T-helper 17 cell (primary cell): ENCODE measurements at regions not wholly inside any gene's neighbourhood (a gene's known extent, or its start where the extent isn't known, plus 50 kb on each side); places are given as distances from the start of the nearest gene placed in this dataset.

ENCODE experiments used
- ATAC-seq: fragments of 150-1000 bp; cut with Tn5 transposase; 2 replicates; pipeline ENCODE4 v1.10.0; 2021; ENCODE audit warnings: mild to moderate bottlenecking, moderate library complexity
- DNase-seq, 3 donors: peaks; one replicate each; pipeline versions ENCODE4 v3.0.0 to v3.0.0-alpha.2; 2020 to 2021
- H3K9me3 ChIP-seq: one replicate; pipeline ENCODE4 v1.7.0; 2013; ENCODE audit warnings: low read length, mild to moderate bottlenecking; ENCODE audit not compliant: control insufficient read depth, poor library complexity, severe bottlenecking
- H3K27ac Mint-ChIP-seq: one replicate; pipeline ENCODE4 v1.8.0; 2022; ENCODE audit warnings: mild to moderate bottlenecking, moderate library complexity, mixed read lengths
- H3K27me3 Mint-ChIP-seq: one replicate; pipeline ENCODE4 v1.8.0; 2022; ENCODE audit warnings: mixed read lengths
- H3K36me3 Mint-ChIP-seq: one replicate; pipeline ENCODE4 v1.8.0; 2022; ENCODE audit warnings: low read depth, mixed read lengths
- H3K4me1 Mint-ChIP-seq: one replicate; pipeline ENCODE4 v1.8.0; 2022; ENCODE audit warnings: mild to moderate bottlenecking, mixed read lengths
- H3K4me3 Mint-ChIP-seq: one replicate; pipeline ENCODE4 v1.8.0; 2022; ENCODE audit warnings: mild to moderate bottlenecking, moderate library complexity, mixed read lengths

GRCh38 chr10:124232686-124233545, 139.5 kb upstream of the CHST15 start:
- Mint-ChIP-seq H3K4me3 (no peak overlapping the region), H3K27me3 (no peaks in the 10 kb centered on the region), H3K36me3 (no peaks in the 10 kb centered on the region), H3K27ac (no peak overlapping the region), H3K4me1 (no peaks in the 10 kb centered on the region)
- DNase-seq (no peak), ATAC-seq (no peak)
- H3K9me3 ChIP-seq, result no peaks in the 10 kb centered on the region

GRCh38 chr10:124231168-124232155, 138.1 kb upstream of the CHST15 start:
- Mint-ChIP-seq H3K27ac (peak overlapping the region; percentile 91), H3K27me3 (no peaks in the 10 kb centered on the region), H3K36me3 (no peaks in the 10 kb centered on the region), H3K4me1 (peaks cover 3% of the 10 kb centered on the region), H3K4me3 (peak overlapping the region; percentile 79)
- ATAC-seq, result peak; percentile 72
- H3K9me3 ChIP-seq, result no peaks in the 10 kb centered on the region
- peak in 2 of 3 donors; percentile 18 to 36 for DNase-seq

DNA sequence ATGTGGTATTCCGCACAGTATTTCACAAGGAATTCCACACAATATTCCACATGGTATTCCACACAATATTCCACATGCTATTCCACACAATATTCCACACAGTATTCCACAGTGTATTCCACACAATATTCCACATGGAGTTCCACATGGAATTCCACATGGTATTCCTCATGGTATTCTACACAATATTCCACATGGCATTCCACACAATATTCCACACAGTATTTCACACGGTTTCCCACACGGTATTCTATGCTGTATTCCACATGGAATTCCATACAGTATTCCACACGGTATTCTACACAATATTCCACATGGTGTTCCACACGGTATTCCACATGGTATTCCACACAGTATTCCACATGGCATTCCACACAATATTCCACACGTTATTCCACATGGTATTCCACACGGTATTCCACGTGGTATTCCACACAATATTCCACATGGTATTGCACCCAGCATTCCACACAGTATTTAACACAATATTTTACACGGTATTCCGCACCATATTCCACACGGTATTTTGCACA, 137.3 kb upstream of the CHST15 start:
- no peak for ATAC-seq
- Mint-ChIP-seq H3K27ac (peak overlapping the region; percentile 91), H3K4me1 (peaks cover 3% of the 10 kb centered on the region), H3K27me3 (no peaks in the 10 kb centered on the region), H3K36me3 (no peaks in the 10 kb centered on the region), H3K4me3 (peak overlapping the region; percentile 79)
- H3K9me3 ChIP-seq, result no peaks in the 10 kb centered on the region
- DNase-seq, result no peak

- ATAC-seq (no peak), DNase-seq (no peak)
- no peaks in the 10 kb centered on the region for H3K36me3 Mint-ChIP-seq
- H3K4me1 Mint-ChIP-seq, result peaks cover 3% of the 10 kb centered on the region
- H3K9me3 ChIP-seq, result no peaks in the 10 kb centered on the region
- peak overlapping the region; percentile 79 for H3K4me3 Mint-ChIP-seq
- peak overlapping the region; percentile 91 for H3K27ac Mint-ChIP-seq
- no peaks in the 10 kb centered on the region for H3K27me3 Mint-ChIP-seq
Measured at GRCh38 chr10:124229989-124230634, 136.7 kb upstream of the CHST15 start.

DNA sequence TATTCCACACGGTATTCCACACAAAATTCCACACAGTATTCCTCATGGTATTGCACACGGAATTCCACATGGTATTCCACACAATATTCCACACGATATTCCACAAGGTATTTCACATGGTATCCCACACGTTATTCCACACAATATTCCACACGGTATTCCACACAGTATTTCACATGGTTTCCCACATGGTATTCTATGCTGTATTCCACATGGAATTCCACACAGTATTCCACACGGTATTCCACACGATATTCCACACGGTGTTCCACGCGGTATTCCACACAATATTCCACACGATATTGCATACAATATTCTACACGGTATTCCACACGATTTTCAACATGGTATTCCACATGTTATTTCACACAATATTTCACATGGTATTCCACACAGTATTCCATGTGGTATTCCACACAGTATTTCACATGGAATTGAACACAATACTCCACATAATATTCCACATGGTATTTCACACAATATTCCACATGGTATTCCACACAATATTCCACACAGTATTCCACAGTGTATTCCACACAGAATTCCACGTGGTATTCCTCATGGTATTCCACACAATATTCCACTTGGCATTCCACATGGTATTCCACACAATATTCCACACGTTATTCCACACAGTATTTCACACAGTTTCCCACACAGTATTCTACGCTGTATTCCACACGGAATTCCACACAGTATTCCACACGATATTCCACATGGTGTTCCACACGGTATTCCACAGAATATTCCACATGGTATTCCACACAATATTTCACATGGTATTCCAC, 136.0 kb upstream of the CHST15 start:
- no peaks in the 10 kb centered on the region for H3K36me3 Mint-ChIP-seq
- DNase-seq (no peak), ATAC-seq (no peak)
- H3K4me1 Mint-ChIP-seq, result peaks cover 3% of the 10 kb centered on the region
- H3K27me3 Mint-ChIP-seq, result no peaks in the 10 kb centered on the region
- no peaks in the 10 kb centered on the region for H3K9me3 ChIP-seq
- H3K4me3 Mint-ChIP-seq, result peak overlapping the region; percentile 79
- peak overlapping the region; percentile 91 for H3K27ac Mint-ChIP-seq

- Mint-ChIP-seq H3K27me3 (no peaks in the 10 kb centered on the region), H3K4me1 (peaks cover 3% of the 10 kb centered on the region), H3K4me3 (peak overlapping the region; percentile 73), H3K36me3 (no peaks in the 10 kb centered on the region), H3K27ac (peak overlapping the region; percentile 91)
- ATAC-seq, result no peak
- H3K9me3 ChIP-seq, result no peaks in the 10 kb centered on the region
- DNase-seq, result no peak
Measured at GRCh38 chr10:124228471-124228870, 135.1 kb upstream of the CHST15 start.

DNA sequence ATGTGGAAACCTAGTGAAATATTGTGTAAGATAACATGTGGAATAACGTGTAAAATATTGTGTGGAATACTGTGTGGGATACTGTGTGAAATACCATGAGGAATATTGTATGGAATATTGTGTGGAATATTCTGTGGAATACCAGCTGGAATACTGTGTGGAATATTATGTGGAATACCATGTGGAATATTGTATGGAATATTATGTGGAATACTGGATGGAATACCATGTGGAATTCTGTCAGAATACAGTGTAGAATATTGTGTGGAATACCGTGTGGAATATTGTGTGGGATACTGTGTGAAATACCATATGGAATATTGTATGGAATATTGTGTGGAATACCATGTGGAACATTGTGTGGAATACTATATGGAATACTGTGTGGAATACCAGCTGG, 134.6 kb upstream of the CHST15 start:
- H3K4me1 Mint-ChIP-seq, result peaks cover 3% of the 10 kb centered on the region
- H3K9me3 ChIP-seq, result no peaks in the 10 kb centered on the region
- DNase-seq (no peak), ATAC-seq (no peak)
- no peaks in the 10 kb centered on the region for H3K27me3 Mint-ChIP-seq
- no peaks in the 10 kb centered on the region for H3K36me3 Mint-ChIP-seq
- H3K27ac Mint-ChIP-seq, result peak overlapping the region; percentile 91
- peak overlapping the region; percentile 73 for H3K4me3 Mint-ChIP-seq

GRCh38 chr10:124227055-124227975, 133.9 kb upstream of the CHST15 start:
- Mint-ChIP-seq H3K27me3 (peaks cover 2% of the 10 kb centered on the region), H3K36me3 (no peaks in the 10 kb centered on the region), H3K4me1 (peaks cover 3% of the 10 kb centered on the region), H3K27ac (peak overlapping the region; percentile 91), H3K4me3 (peak overlapping the region; percentile 73)
- H3K9me3 ChIP-seq, result no peaks in the 10 kb centered on the region
- DNase-seq (no peak), ATAC-seq (no peak)

GRCh38 chr10:124226271-124227054, 133.1 kb upstream of the CHST15 start:
- ATAC-seq (no peak), DNase-seq (no peak)
- H3K9me3 ChIP-seq, result no peaks in the 10 kb centered on the region
- Mint-ChIP-seq H3K27ac (peak overlapping the region; percentile 91), H3K36me3 (no peaks in the 10 kb centered on the region), H3K4me3 (peak overlapping the region; percentile 73), H3K27me3 (peaks cover 7% of the 10 kb centered on the region), H3K4me1 (peaks cover 6% of the 10 kb centered on the region)

DNA sequence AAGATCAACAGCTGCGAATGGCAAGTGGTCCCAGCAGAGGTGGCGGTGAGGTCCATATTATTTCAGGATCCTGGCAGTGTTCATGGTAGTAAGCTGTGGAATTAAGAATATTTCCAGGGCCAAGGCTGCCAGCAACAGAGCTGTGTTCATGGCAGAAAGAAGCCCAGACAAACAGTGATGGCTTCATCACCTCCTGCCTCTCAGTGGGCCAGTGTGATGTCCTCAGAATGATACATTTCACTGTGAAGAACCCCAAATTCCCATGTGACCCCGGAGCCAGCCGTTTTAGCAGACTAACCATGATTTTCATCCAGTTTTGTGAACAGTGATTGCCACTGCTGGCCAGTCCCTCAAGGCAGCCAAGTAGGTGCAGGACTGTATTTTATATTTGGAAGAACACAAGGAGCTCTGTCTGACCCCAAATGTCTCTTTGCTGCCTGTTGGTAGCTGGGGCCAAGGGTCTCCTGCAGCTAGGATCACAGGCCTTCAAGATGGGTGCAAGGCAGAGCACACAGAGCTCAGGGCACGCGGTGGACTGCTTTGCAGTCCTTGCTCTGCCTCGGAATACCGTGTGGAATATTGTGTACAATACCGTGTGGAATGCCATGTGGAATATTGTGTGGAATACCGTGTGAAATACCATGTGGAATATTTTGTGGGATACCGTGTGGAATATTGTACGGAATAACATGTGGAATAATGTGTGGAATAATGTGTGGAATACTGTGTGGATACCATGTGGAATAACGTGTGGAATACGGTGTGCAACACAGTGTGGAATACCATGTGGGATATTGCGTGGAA, 132.3 kb upstream of the CHST15 start:
- Mint-ChIP-seq H3K27ac (peak overlapping the region; percentile 91), H3K4me3 (peak overlapping the region; percentile 73), H3K4me1 (peaks cover 8% of the 10 kb centered on the region), H3K36me3 (no peaks in the 10 kb centered on the region), H3K27me3 (peaks cover 7% of the 10 kb centered on the region)
- ATAC-seq (peak; percentile 63), DNase-seq (peak in 1 of 3 donors; percentile 17)
- no peaks in the 10 kb centered on the region for H3K9me3 ChIP-seq
